ENCODE measurements at regions not wholly inside any gene's neighbourhood (a gene's known extent, or its start where the extent isn't known, plus 50 kb on each side); places are given as distances from the start of the nearest gene placed in this dataset.
A peak's percentile ranks its signal among the peaks of the same experiment; 100 is the strongest.
"Not testable (repeated sequence)": the region's sequence is repeated elsewhere in the genome, so short reads cannot be mapped to it uniquely, and the experiment has no call there.

- peak in 1 of 3 donors; percentile 5 for DNase-seq
- not testable (repeated sequence) for H3K9me3 ChIP-seq (ENCODE audit: control insufficient read depth, low read length); H3K4me3 ChIP-seq (ENCODE audit: insufficient read depth, low read depth, low read length, poor library complexity, severe bottlenecking); H3K4me1 ChIP-seq (ENCODE audit: control insufficient read depth, insufficient read depth, low read length, poor library complexity, severe bottlenecking); H3K27me3 ChIP-seq (replicated peaks; ENCODE audit: control insufficient read depth, insufficient read depth, low read length, poor library complexity, severe bottlenecking); H3K27ac ChIP-seq (ENCODE audit: insufficient read depth, low read length, poor library complexity, severe bottlenecking); H3K36me3 ChIP-seq (ENCODE audit: control insufficient read depth, insufficient read depth, low read length)
These were observed 66.3 kb downstream of the FAM72C start for GRCh38 chr1:143905214-143906179.

DNA sequence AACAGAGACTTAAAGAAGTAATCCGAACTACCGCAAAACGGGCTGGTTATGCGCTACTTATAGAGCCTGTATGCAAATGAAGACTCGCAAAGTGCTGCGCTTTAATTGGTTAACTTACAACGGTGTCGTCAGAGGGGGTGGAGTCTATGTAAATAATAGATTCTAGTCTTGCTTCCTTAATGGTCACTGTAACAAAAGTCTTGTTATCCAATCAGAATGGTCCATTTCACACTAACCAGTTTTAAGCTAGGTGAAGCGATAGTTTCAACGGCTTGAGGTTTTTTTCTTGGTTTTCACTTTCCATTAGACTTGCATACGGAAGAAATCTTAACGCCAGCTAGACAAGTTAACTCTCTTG, 67.2 kb downstream of the FAM72C start:
- H3K27ac ChIP-seq (ENCODE audit: insufficient read depth, low read length, poor library complexity, severe bottlenecking); H3K9me3 ChIP-seq (ENCODE audit: control insufficient read depth, low read length); H3K36me3 ChIP-seq (ENCODE audit: control insufficient read depth, insufficient read depth, low read length); H3K4me1 ChIP-seq (ENCODE audit: control insufficient read depth, insufficient read depth, low read length, poor library complexity, severe bottlenecking); DNase-seq; H3K27me3 ChIP-seq (replicated peaks; ENCODE audit: control insufficient read depth, insufficient read depth, low read length, poor library complexity, severe bottlenecking); H3K4me3 ChIP-seq (ENCODE audit: insufficient read depth, low read depth, low read length, poor library complexity, severe bottlenecking): not testable (repeated sequence)

- not testable (repeated sequence) for DNase-seq; H3K4me1 ChIP-seq (ENCODE audit: control insufficient read depth, insufficient read depth, low read length, poor library complexity, severe bottlenecking); H3K27ac ChIP-seq (ENCODE audit: insufficient read depth, low read length, poor library complexity, severe bottlenecking); H3K36me3 ChIP-seq (ENCODE audit: control insufficient read depth, insufficient read depth, low read length); H3K27me3 ChIP-seq (replicated peaks; ENCODE audit: control insufficient read depth, insufficient read depth, low read length, poor library complexity, severe bottlenecking); H3K4me3 ChIP-seq (ENCODE audit: insufficient read depth, low read depth, low read length, poor library complexity, severe bottlenecking); H3K9me3 ChIP-seq (ENCODE audit: control insufficient read depth, low read length)
These were observed 67.7 kb downstream of the FAM72C start for GRCh38 chr1:143903899-143904621.

DNA sequence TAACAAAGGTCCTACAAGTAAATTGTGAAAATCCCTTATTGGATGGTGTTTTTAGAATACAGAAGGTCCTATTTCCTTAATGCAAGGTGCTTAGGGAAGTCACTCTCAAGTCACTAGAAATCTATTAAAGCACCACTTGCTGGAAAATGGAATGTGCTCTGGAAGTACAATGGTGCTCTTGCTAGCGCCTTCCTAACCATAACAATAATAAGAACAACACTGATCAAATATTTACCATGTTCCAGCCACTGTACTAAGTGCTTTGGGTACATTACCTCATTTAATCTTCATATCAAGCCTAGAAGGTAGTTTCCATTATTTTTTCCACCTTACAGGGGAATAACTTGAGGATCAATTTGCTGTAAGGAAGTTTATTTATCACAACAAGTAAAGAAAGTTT, 75.4 kb downstream of the FAM72C start:
- H3K4me1 ChIP-seq (ENCODE audit: control insufficient read depth, insufficient read depth, low read length, poor library complexity, severe bottlenecking); H3K36me3 ChIP-seq (ENCODE audit: control insufficient read depth, insufficient read depth, low read length); H3K27ac ChIP-seq (ENCODE audit: insufficient read depth, low read length, poor library complexity, severe bottlenecking); H3K27me3 ChIP-seq (replicated peaks; ENCODE audit: control insufficient read depth, insufficient read depth, low read length, poor library complexity, severe bottlenecking); DNase-seq; H3K9me3 ChIP-seq (ENCODE audit: control insufficient read depth, low read length); H3K4me3 ChIP-seq (ENCODE audit: insufficient read depth, low read depth, low read length, poor library complexity, severe bottlenecking): not testable (repeated sequence)

GRCh38 chr1:143884932-143885574, 86.7 kb downstream of the FAM72C start:
- H3K9me3 ChIP-seq (ENCODE audit: control insufficient read depth, low read length); H3K4me3 ChIP-seq (ENCODE audit: insufficient read depth, low read depth, low read length, poor library complexity, severe bottlenecking); H3K27ac ChIP-seq (ENCODE audit: insufficient read depth, low read length, poor library complexity, severe bottlenecking): not testable (repeated sequence)

GRCh38 chr1:143884532-143884931, 87.3 kb downstream of the FAM72C start:
- H3K4me1 ChIP-seq (ENCODE audit: control insufficient read depth, insufficient read depth, low read length, poor library complexity, severe bottlenecking); H3K27ac ChIP-seq (ENCODE audit: insufficient read depth, low read length, poor library complexity, severe bottlenecking); H3K4me3 ChIP-seq (ENCODE audit: insufficient read depth, low read depth, low read length, poor library complexity, severe bottlenecking); H3K27me3 ChIP-seq (replicated peaks; ENCODE audit: control insufficient read depth, insufficient read depth, low read length, poor library complexity, severe bottlenecking); H3K36me3 ChIP-seq (ENCODE audit: control insufficient read depth, insufficient read depth, low read length); H3K9me3 ChIP-seq (ENCODE audit: control insufficient read depth, low read length): not testable (repeated sequence)
- DNase-seq, result peak in 2 of 3 donors; percentile 36 to 42

More at GRCh38 chr1:143884932-143885574, 86.7 kb downstream of the FAM72C start:
- not testable (repeated sequence) for H3K4me1 ChIP-seq (ENCODE audit: control insufficient read depth, insufficient read depth, low read length, poor library complexity, severe bottlenecking); H3K27me3 ChIP-seq (replicated peaks; ENCODE audit: control insufficient read depth, insufficient read depth, low read length, poor library complexity, severe bottlenecking); H3K36me3 ChIP-seq (ENCODE audit: control insufficient read depth, insufficient read depth, low read length)
- peak; percentile 15 to 64 (median 51) for DNase-seq

GRCh38 chr1:143879757-143880536, 91.8 kb downstream of the FAM72C start:
- not testable (repeated sequence) for H3K9me3 ChIP-seq (ENCODE audit: control insufficient read depth, low read length); H3K36me3 ChIP-seq (ENCODE audit: control insufficient read depth, insufficient read depth, low read length); H3K4me3 ChIP-seq (ENCODE audit: insufficient read depth, low read depth, low read length, poor library complexity, severe bottlenecking); DNase-seq; H3K27ac ChIP-seq (ENCODE audit: insufficient read depth, low read length, poor library complexity, severe bottlenecking); H3K27me3 ChIP-seq (replicated peaks; ENCODE audit: control insufficient read depth, insufficient read depth, low read length, poor library complexity, severe bottlenecking); H3K4me1 ChIP-seq (ENCODE audit: control insufficient read depth, insufficient read depth, low read length, poor library complexity, severe bottlenecking)

DNA sequence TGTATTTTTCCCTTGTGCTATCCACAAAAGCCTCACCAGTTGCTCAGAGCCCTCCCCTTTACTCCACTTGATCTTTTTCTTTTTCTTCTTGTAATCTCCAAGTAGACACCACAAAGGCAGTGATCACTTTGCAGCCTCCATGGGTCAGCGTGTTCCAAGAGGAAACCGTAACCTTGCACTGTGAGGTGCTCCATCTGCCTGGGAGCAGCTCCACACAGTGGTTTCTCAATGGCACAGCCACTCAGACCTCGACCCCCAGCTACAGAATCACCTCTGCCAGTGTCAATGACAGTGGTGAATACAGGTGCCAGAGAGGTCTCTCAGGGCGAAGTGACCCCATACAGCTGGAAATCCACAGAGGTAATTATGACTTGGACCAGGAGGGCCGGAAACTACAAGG, 95.8 kb downstream of the FAM72C start:
- not testable (repeated sequence) for H3K27me3 ChIP-seq (replicated peaks; ENCODE audit: control insufficient read depth, insufficient read depth, low read length, poor library complexity, severe bottlenecking); DNase-seq; H3K27ac ChIP-seq (ENCODE audit: insufficient read depth, low read length, poor library complexity, severe bottlenecking); H3K36me3 ChIP-seq (ENCODE audit: control insufficient read depth, insufficient read depth, low read length); H3K4me1 ChIP-seq (ENCODE audit: control insufficient read depth, insufficient read depth, low read length, poor library complexity, severe bottlenecking); H3K4me3 ChIP-seq (ENCODE audit: insufficient read depth, low read depth, low read length, poor library complexity, severe bottlenecking); H3K9me3 ChIP-seq (ENCODE audit: control insufficient read depth, low read length)

DNA sequence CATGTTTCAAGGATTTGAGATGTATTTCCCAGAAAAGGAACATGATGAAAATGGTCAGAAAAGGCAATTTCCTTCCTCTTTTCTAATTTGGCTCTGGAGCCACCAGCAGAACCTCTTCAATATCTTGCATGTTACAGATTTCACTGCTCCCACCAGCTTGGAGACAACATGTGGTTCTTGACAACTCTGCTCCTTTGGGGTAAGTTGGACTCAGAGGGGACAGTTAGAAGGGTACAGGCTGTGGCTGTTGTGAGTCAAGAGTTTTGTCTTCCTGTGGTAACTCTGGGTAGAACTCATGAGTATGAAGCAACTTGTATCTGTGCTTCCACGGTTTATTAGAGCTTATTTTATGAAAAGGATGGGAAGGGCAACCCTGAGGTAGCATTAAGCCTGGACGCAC, 97.2 kb downstream of the FAM72C start:
- not testable (repeated sequence) for DNase-seq; H3K4me3 ChIP-seq (ENCODE audit: insufficient read depth, low read depth, low read length, poor library complexity, severe bottlenecking)

More for the DNA sequence above, 97.2 kb downstream of the FAM72C start:
- not testable (repeated sequence) for H3K4me1 ChIP-seq (ENCODE audit: control insufficient read depth, insufficient read depth, low read length, poor library complexity, severe bottlenecking); H3K27me3 ChIP-seq (replicated peaks; ENCODE audit: control insufficient read depth, insufficient read depth, low read length, poor library complexity, severe bottlenecking); H3K9me3 ChIP-seq (ENCODE audit: control insufficient read depth, low read length); H3K36me3 ChIP-seq (ENCODE audit: control insufficient read depth, insufficient read depth, low read length); H3K27ac ChIP-seq (ENCODE audit: insufficient read depth, low read length, poor library complexity, severe bottlenecking)

Data from effector memory CD4-positive, alpha-beta T cell (primary cell).